CD4-positive, alpha-beta T cell treated with Interleukin-17A for 1 hour (primary cell): ENCODE measurements at regions not wholly inside any gene's neighbourhood (a gene's known extent, or its start where the extent isn't known, plus 50 kb on each side); places are given as distances from the start of the nearest gene placed in this dataset.

Experiments
- DNase-seq: peaks from one replicate; pipeline ENCODE4 v3.0.0-alpha.2; 2020

DNA sequence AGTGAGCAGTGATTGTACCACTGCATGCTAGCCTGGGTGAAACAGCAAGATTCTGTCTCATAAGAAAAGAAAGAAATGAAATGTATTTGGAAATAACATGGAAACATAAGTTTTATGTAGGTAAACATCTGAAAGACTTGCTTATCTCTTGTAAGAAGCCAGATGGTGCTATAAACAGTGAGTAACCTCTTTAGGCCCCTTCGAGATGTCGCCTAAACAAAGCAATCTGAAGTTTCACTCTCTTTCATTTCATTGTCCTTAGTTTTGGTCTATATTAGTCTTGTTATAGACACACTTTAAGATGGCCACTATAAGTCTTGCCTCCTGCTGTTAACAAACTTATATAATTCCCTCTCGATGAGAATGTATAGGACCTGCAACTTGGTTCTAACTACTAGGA, 472.6 kb upstream of the ATP2B1 start:
- DNase-seq = no peak

DNA sequence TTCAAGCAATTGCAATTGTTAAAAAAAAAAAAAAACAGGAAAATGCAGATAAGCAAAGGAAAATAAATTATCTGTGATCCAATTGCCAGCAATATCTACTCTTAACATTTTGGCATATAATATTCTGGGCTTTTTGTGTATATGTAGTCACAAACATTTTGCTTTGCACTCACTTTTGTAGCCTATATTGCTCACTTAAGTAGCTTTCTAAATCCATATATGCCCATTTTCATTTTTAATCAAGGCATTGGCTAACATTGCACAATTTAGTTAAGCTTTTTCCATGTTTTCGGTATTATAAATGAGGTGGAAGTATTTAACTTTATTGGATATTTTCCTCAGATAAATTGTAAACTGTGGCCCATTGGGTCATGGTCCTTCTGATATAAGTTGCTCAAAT, 466.3 kb upstream of the ATP2B1 start:
- no peak for DNase-seq

DNA sequence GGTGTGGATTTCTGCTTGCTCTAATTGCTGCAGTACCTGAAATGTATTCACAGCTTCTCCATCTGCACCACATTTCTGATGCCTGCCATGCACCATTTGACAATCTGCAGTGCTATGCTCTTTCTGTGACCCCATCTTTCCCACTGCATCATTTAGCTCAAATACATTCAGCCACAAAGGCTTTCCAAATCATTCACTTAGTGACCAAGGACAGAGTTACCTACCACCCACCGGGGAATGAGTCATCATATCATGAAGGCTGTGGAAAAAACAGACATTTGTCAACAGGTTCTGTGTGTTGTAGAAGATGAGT, 465.5 kb upstream of the ATP2B1 start:
- DNase-seq = no peak

DNA sequence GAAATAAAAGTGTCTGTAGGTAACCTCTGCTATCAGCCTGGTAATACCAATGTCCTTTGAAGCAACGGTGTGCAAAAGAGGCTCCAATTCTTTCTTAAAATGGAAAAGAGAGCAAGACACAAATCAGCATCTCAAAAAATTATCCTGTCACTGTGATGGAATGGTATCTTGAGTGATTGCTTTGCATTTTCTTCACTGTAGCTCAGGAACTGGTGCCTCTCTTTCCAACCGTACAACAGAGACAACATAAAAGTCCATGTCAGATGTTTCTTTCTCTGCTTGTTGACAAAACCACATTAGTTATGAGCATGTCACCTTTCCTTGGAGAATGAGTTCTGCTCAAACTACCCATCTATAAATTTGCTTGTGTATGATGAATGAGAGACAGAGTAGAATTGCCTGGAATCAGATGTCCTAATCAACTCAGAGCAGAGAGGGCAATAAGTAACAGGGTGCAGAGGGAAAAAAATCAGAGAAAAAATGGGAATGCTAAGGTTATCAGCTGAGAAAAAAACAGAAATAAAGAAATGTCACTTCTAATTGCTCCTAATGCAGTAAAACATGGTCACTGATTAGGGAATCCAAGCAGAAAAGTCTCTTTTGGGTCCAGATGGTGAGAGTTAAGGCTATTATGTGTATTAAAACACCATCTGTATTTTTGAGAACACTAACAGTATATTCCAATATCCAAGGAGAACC, 465.0 kb upstream of the ATP2B1 start:
- DNase-seq = no peak

DNA sequence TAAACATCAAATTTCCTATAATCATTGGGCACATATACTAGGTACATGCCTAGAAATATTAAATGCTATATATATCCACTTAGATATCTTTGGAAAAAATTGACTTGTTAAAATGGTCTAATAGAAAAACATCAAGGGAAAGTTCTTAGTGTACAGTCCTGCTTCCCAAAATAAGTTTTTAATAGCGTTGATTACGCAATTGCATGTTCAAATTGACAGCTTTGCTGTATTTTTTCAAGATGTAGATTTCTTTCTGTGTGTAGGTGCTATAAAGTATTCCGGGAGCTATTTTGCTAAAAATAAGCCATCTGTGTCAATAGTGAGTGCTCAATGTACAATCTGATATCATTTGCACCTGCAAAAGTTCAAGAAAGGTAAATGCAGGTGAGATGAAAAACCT, 463.9 kb upstream of the ATP2B1 start:
- DNase-seq = no peak

DNA sequence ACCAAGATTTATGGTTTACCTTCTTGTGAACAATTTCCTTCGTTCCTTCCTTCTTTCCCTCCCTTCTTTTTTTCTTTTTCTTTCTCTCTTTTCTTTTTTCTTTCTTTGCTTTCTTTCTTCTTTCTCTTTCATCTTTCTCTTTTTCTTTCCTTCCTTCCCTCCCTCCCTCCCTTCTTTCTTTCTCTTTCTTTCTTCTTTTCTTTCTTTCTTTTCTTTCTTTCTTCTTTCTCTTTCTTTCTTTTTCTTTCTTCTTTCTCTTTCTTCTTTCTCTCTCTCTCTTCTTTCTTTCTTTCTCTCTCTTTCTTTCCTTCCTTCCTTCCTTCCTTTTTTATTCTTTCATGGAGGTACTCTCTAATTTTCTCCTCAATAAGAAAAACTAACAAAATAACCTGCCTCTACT, 462.1 kb upstream of the ATP2B1 start:
- DNase-seq = no peak

DNA sequence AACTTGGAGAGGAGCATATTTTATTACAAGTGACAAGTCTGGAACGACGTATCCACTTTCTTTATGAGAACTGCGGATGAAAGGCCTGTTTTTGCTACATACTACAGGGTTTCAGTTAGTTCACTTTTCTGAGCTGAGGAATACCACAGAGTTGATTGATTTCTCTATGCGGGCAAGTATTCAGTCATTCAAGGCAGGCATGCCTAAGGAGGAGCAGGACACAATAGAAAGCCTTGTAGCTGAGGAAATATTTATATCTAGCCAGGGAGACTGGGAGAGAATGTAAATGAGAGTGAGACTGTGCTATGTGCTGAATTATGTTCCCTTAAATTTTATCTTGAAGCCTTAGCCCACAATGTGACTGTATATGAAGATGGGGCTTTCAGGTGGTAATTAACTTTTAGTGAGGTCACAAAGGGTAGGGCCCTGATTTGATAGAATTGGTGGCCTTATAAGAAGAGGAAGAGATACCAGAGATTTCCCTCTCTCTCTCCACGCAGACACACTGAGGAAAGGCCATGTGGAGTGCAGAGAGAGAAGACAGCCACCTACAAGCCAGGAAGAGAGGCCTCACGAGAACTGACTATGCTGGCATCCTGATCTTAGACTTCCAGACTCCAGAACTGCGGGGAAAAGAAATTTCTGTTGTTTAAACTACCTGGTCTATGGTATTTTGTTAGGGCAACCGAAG, 459.0 kb upstream of the ATP2B1 start:
- DNase-seq = no peak

DNA sequence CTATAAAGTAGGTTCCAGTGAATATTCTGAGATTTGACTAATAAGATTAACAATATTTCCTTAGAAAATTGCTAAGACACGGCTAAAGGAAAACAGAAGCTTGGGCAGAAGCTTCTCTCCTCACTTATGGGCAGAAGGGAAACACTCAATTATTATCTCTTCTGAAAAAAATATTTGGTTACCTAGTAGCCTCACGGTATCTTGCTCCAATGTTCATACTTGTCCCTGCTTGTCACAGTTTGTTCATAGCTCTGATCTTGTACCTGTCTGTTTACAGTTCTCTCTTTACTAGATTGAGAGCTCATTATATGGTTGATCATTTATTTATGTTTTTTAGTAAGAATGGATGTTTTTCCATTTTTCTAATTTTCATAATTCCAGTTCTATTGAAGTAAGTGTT, 458.0 kb upstream of the ATP2B1 start:
- DNase-seq = no peak

DNA sequence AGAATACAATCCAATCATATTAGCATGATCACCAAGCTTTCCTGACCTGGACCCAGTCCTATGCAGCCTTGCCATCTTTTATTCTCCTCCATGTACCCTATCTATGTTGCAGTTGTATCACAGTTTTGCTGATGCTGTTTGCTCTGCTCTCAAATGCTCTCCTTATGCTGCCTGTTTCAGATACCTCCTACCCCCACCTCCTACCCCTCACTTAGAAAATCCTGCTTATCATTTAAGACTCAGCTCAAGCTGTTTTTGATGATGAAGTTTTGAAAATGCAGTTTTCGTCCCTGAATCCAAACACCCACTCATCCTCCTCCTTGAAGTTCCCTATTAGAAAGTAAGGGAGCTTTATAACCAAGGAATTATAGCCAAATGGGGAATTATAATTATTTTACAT, 457.4 kb upstream of the ATP2B1 start:
- no peak for DNase-seq

DNA sequence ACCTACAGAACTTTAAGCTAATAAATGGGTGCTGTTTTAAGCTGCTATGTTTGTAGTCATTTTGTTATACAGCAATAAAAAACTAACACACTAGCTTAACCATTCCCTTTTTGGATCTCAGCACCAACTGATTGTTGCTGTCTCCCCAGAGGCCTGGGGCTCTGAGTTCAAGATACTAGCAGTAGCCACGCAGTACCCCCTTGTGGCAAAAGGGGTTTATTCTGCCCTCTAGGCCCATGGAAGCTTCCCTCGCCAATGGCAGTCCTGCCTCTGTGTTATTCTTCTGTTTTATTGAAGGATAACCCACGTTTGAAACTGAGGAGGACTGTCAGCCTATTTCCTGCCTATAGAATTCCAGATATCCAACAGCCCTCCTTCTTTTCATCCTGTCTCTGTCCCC, 455.3 kb upstream of the ATP2B1 start:
- DNase-seq = no peak

DNA sequence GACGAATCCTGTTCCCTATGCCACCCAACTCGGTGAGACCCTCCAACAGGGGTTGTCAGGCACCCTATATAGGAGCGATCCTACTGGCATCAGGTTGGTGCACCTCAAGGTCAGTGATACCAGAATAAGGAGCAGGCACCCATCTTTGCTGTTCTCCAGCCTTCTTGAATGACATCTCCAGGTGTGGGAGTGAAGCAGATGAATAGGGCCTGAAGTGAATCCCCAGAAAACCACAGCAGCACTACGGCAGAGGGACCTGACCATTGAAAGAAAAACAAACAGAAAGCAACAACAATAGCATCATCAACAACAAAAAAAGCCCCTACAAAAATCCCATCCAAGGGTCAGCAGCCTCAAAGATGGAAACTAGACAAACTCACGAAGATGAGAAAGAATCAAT, 445.2 kb upstream of the ATP2B1 start:
- no peak for DNase-seq

DNA sequence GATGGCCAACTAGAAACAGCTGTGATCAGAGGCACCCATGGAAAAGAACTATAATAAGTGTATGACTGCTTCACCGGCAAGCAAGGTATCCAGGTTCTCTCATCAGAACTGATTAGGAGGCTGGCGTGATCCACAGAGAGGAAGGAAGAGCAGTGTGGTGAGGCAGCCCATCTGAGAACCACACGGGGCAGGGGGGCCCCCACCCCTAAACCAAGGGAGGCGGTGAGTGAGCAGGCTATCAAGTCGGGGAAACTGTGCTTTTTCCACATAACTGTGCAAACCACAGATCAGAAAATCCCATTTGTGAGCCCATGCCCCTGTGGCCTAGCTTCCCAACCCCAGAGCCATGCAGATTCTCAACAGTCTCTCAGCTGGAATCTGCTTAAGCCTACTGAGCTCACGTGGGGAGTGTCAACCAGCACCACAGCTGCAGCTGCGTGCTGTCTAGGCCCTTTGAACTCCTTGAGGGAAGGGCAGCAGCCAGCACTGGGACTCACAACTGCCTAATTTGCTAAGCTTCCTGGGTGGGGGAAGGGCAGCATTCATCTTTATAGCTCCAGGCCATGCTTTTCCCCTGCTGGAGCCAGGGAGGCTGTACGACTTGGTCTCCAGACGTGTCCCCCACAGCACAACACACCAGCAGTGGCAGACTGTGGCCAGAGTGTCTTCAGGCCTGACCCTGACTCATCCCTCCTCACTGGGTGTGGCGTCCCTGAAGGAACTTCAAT, 444.4 kb upstream of the ATP2B1 start:
- no peak for DNase-seq

DNA sequence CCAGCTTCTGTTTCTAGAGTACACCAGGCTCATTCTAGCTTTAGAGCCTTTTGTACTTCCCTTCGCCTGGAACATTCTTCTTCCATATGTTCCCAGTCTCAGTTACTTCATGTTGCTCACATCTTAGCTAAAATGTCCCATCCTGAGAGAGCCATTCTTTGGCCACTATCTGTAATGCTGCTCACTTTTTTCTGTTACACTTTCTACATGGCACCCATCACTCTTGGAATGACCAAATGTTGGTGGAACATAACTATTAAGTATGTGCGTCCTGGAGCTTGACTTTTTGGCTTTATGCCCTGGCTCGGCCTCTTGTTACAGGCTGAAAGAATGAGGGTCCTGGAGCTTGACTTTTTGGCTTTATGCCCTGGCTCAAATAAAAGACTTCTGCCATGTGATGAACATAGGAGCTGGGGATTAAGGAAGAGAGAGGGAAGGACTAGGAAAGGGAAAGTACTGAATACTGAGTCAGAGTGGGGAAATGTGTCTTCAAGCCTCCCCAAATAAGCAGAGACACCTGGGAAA, 442.9 kb upstream of the ATP2B1 start:
- DNase-seq = no peak

DNA sequence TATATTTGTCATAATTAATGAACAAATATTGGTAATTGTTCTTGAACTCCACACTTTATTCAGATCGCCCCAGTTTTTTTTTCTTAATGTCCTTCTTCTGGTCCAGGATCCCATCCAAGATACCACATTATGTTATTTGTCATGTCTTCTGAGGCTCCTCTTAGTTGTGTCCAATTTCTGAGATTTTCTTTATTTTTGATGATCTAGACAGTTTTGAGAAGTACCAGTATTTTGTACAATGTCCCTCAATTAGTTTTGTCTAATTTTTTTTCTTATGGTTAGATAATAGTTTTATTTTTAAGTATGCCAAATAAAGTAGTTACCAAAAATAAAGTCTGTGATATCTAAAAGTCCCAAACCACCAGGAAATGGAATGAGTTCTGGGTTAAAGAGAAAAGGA, 440.8 kb upstream of the ATP2B1 start:
- DNase-seq = no peak

DNA sequence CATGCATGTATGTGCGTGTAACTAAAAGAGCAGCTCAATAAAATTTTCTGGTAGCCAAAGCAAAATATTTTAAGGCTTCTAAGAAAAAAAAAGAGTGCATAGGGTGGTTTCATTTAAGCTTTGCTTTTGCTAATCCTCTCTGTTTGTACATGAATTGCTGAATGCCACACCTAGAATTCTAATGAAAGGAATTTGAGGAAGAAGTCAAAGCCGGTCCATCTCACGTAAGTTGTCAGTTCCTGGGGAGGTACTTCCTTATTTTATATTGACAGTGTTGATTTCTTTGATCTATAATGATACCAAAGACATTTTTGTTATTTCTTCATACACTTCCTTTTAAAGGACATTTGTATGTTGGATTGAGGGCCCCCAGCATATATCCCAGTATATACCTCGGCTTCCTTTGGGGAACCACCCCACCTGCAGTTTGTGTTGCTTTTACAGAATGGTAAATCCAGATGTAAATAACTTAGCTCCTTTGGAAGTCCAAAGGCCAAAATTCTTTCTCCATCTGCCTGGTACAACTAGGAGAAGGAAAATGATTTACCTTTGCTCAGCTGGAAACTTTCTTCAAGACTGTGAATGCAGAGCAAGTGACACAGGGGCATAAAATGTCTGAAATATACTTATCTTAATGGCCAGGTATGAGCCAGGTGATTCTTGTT, 420.9 kb upstream of the ATP2B1 start:
- DNase-seq = no peak

DNA sequence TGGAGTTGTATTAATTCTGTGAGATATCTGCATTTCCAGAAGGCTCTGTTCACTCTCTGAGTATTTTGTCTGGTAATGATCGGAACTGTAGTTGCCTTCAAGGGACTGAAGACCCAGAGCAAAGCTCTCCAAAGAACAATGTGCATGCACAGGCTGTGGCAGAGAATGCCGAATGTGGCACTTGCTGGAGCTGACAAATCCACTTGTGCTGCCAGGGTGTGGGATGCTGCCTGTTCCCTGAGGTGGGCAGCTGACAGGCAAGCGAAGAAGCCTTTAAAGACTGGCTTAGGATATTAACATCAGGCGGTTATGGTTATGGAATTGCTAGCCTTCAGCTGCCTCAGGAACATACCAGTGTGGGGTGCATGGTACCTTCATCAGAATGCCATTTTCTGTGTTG, 419.9 kb upstream of the ATP2B1 start:
- no peak for DNase-seq

DNA sequence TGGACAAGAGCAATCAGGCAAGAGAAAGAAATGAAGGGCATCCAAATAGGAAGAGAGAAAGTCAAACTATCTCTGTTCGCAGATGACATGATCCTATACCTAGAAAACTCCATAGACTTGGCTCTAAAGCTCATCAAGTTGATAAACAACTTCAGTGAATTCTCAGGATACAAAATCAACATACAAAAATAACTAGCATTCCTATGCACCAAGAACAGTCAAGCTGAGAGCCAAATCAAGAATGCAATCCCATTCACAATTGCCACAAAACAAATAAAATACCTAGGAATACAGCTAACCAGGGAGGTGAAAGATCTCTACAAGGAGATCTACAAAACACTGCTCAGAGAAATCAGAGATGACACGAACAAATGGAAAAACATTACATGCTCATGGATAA, 417.5 kb upstream of the ATP2B1 start:
- DNase-seq = no peak

DNA sequence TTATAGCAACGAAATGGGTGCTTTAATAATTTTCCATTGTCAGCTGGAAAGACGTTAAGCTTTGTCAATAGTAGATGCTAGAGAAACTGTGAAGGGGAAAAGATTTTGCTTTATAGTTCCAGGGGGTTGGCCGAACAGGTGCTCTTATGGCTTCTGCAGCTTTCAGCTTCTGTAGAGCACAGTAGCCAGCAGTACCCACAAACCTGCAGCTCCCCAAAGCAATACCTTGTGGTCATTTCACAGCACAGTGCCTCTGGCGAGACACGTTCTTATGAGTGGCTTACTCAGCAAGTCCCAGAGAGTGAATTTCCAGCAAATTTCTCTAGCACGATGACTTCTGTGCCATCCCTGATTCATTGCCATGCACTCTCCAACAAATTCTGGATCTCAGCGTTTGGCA, 416.3 kb upstream of the ATP2B1 start:
- no peak for DNase-seq

DNA sequence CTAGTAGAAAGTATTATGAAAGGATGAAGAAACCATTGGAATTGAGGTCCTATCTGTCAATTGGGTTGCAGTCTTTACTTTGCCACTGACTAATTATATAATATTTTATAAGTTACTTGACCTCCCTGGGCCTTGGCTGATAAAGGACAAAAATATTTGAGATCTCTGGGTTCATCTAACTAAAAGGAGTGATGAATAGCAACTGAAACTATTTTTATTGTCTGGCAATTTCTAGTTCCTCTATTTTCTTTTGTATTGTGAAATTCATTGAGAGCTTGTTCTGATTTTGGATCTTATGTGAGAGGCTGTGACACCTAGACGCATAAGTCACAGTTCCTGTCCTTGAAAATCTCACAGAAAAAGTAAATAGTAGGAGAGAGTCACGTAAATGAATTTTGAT, 415.7 kb upstream of the ATP2B1 start:
- DNase-seq = no peak

DNA sequence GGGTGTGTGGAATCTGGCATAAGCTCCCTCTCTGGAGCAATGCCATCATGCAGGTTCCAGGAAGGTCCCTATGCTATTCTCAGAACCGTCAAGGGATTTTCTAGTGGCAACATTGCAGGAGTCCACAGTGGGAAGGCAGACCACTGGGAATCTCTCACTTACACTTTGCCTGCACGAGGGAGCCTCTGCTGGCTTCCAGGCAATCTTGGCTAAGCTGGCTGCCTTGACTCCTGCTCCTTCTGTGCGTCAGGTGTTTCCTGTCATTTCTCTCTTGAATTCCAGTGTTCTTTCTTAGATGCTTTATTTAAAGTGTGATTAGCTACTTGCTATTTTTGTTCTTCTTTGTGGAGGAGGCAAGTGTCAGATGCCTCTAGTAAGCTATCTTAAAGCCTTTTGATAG, 414.0 kb upstream of the ATP2B1 start:
- DNase-seq = no peak

DNA sequence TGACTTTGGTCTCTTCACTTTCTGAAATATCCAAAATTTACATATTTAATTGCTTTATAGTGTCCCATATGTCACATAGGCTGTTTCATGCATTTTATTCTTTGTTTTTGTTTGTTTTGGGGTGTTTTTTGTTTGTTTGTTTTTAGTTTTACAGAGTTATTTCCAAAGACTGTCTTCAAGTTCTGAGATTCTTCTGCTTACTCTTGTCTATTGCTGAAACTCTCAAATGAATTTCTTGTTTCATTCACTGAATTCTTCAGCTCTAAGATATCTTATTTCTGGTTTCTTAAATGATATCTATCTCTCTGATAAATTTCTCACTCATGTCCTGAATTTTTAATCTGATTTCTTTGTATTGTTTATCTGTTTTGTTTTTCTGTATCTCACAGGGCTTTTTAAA, 412.0 kb upstream of the ATP2B1 start:
- no peak for DNase-seq

DNA sequence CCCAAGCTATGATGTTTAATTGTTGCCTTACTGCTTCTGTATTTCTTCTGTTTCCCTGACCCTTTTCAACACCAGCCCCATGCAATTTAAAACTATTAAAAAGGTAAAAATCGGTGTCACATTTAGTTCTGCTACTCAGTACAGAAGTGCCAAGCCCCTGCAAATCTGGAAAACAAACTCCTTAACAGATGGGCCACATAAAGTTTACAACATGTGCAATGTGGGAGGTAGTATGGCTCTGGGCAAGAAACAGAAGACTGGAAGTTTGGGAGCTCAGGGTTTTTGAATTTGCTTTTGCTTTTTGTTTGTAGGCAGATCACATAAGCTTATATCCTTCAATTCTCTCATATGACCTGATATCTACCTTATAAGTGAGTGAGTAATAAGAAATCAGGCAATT, 404.0 kb upstream of the ATP2B1 start:
- no peak for DNase-seq

DNA sequence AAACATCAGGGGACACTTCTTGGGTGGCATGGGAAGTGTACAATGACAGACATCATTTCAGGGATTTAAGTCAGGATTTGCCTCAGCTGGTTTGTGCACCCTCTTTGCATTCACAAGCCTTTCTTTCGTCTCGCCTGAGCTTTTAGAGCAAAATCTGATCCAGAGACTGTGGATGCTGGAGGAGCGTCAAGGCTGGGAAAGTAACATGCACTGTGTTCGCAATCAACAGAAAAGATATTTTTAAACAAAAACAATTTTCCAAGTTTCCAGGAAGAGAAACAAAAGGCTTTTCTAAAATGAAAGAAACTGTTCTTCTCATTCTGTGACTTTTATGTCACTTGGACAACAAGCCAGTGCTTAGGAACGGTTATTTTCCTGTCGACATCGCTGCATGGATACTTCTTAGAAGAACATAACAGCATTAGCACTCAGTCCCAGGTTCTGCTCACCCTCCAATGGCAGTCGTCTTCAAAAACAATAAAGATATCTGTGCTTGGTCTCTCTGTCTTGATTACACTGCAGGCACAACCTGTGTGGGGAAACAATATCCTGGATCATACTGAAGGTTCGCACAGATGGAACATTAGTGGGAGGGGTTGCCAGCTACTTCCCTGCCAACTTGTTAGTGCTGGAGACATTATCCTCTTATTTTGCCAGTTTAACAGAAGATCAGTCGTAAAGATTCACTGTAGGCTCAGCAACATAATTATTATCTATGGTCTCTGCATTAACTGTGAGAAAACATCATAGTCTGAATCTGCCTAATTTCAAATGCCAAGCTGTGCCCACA, 403.3 kb upstream of the ATP2B1 start:
- no peak for DNase-seq
